NCI-H82 treated with DMSO at 0.1 percent for 48 hours (cell line): ENCODE measurements at regions not wholly inside any gene's neighbourhood (a gene's known extent, or its start where the extent isn't known, plus 50 kb on each side); places are given as distances from the start of the nearest gene placed in this dataset.
A peak's percentile ranks its signal among the peaks of the same experiment; 100 is the strongest.

Experiments
- DNase-seq: peaks from one replicate; lab custom pipeline; 2025; ENCODE audit not compliant: unreplicated experiment; lab: John Stamatoyannopoulos, UW

- DNase-seq = no peak
Observed at GRCh38 chr18:60146220-60146960, 226.2 kb downstream of the MC4R start.

- DNase-seq = no peak
Observed at GRCh38 chr18:60145776-60146175, 226.8 kb downstream of the MC4R start.

- peak; percentile 67 for DNase-seq
Observed at GRCh38 chr18:60134806-60135205, 235.0 kb downstream of the PMAIP1 start.

GRCh38 chr18:60130284-60130683 lies 230.5 kb downstream of the PMAIP1 start:
- no peak for DNase-seq

- DNase-seq = no peak
Observed at GRCh38 chr18:60123031-60123430, 223.2 kb downstream of the PMAIP1 start.

GRCh38 chr18:60122339-60122738 lies 222.5 kb downstream of the PMAIP1 start:
- DNase-seq = no peak

- no peak for DNase-seq
Observed at GRCh38 chr18:60120231-60120750, 220.5 kb downstream of the PMAIP1 start.

GRCh38 chr18:60117321-60117720 lies 217.5 kb downstream of the PMAIP1 start:
- no peak for DNase-seq

GRCh38 chr18:60113396-60113795 lies 213.6 kb downstream of the PMAIP1 start:
- DNase-seq = peak; percentile 55

GRCh38 chr18:60112369-60112768 lies 212.6 kb downstream of the PMAIP1 start:
- no peak for DNase-seq

- no peak for DNase-seq
Observed at GRCh38 chr18:60111525-60111924, 211.7 kb downstream of the PMAIP1 start.

- no peak for DNase-seq
Observed at GRCh38 chr18:60110836-60111235, 211.0 kb downstream of the PMAIP1 start.

GRCh38 chr18:60100778-60101177 lies 201.0 kb downstream of the PMAIP1 start:
- no peak for DNase-seq

- DNase-seq = no peak
Observed at GRCh38 chr18:60099709-60100108, 199.9 kb downstream of the PMAIP1 start.

- DNase-seq = no peak
Observed at GRCh38 chr18:60096428-60096827, 196.6 kb downstream of the PMAIP1 start.

GRCh38 chr18:60092073-60092472 lies 192.3 kb downstream of the PMAIP1 start:
- no peak for DNase-seq

GRCh38 chr18:60090170-60090569 lies 190.4 kb downstream of the PMAIP1 start:
- DNase-seq = no peak

- DNase-seq = no peak
Observed at GRCh38 chr18:60082790-60083189, 183.0 kb downstream of the PMAIP1 start.

GRCh38 chr18:60082282-60082681 lies 182.5 kb downstream of the PMAIP1 start:
- DNase-seq = no peak

- no peak for DNase-seq
Observed at GRCh38 chr18:60075477-60075876, 175.7 kb downstream of the PMAIP1 start.

GRCh38 chr18:60070631-60071030 lies 170.8 kb downstream of the PMAIP1 start:
- no peak for DNase-seq

GRCh38 chr18:60069145-60069544 lies 169.3 kb downstream of the PMAIP1 start:
- DNase-seq = no peak
